Motor neuron (in vitro differentiated cells): ENCODE measurements at regions not wholly inside any gene's neighbourhood (a gene's known extent, or its start where the extent isn't known, plus 50 kb on each side); places are given as distances from the start of the nearest gene placed in this dataset.

Experiments
- ATAC-seq, 8 experiments: fragments of 200-7000 bp; cut with Tn5 transposase; replicated peaks in 6 of 8; 2 replicates each; pipeline ENCODE4 v1.8.0; 2021; ENCODE audit warnings: mild to moderate bottlenecking in 8 of 8, moderate library complexity in 8 of 8
- H3K27ac ChIP-seq, 2 donors: fragments of 250-450 bp; sonication (Bioruptor Pico); 2 replicates each; pipeline ENCODE4 v1.9.0; 2021; ENCODE audit warnings: antibody characterized with exemption in 2 of 2, mild to moderate bottlenecking in 2 of 2, moderate library complexity in 1 of 2
- H3K4me1 ChIP-seq, 2 donors: fragments of 250-450 bp; sonication (Bioruptor Pico); replicated peaks in 1 of 2; 2 replicates each; pipeline ENCODE4 v1.6.1; 2021; ENCODE audit warnings: antibody characterized with exemption in 2 of 2, mild to moderate bottlenecking in 2 of 2, moderate library complexity in 1 of 2
- H3K4me3 ChIP-seq, 5 donors: fragments of 250-450 bp; sonication (Bioruptor Pico); 2 replicates each; pipeline ENCODE4 v1.9.0; 2021; ENCODE audit warnings: antibody characterized with exemption in 5 of 5, mild to moderate bottlenecking in 5 of 5, moderate library complexity in 4 of 5
- WGBS, 10 experiments: fragments of 450-650 bp; shearing (Covaris generic); methylation state at CpG; one replicate each; pipeline ENCODE4 v1.0.0; 2022; 5-methylcytosine and 5-hydroxymethylcytosine counted together
- in situ Hi-C, 9 experiments: fragments of 400-800 bp; cut with MboI; loops; one replicate each; pipeline ENCODE4 v1.15.0; 2021; ENCODE audit warnings: low sequenced_read_pairs in 9 of 9, low pct_unique_long_range_greater_than_20kb in 2 of 9; ENCODE audit not compliant: unreplicated experiment in 9 of 9

DNA sequence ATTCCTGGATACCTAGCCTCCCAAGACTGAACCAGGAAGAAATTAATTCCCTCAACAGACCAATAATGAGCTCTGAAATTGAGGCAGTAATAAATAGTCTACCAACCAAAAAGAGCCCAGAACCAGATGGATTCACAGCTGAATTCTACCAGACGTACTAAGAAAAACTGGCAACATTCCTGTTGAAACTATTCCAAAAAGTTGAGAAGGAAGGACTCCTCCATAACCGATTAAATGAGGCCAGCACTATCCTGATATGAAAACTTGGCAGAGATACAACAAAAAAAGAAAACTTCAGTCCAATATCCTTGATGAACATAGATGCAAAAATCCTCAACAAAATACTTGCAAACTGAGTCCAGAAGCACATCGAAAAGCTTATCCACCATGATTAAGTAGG lies 392.5 kb upstream of the GRAMD2B start:
- in situ Hi-C loops = no loop called here
- 40 to 93% (median 82%) methylated on average over 1 to 3 of the region's 3 CpGs; no CpG with 5 or more reads in 2 of the 10 experiments for WGBS, 10 experiments
- no peak for ATAC-seq
- no peak overlapping the region for H3K4me3 ChIP-seq
- H3K27ac ChIP-seq = no peak overlapping the region
- H3K4me1 ChIP-seq = no peaks in the 10 kb centered on the region

GRCh38 chr5:126031989-126032716 lies 391.1 kb upstream of the GRAMD2B start:
- ATAC-seq = peak in 2 of 8 experiments; percentile 20 to 67
- Histone ChIP-seq H3K27ac (no peak overlapping the region), H3K4me3 (no peak overlapping the region), H3K4me1 (no peaks in the 10 kb centered on the region)
- in situ Hi-C loops = no loop called here
- 17 to 92% (median 80%) methylated on average over 1 to 7 of the region's 7 CpGs; no CpG with 5 or more reads in 1 of the 10 experiments for WGBS, 10 experiments

DNA sequence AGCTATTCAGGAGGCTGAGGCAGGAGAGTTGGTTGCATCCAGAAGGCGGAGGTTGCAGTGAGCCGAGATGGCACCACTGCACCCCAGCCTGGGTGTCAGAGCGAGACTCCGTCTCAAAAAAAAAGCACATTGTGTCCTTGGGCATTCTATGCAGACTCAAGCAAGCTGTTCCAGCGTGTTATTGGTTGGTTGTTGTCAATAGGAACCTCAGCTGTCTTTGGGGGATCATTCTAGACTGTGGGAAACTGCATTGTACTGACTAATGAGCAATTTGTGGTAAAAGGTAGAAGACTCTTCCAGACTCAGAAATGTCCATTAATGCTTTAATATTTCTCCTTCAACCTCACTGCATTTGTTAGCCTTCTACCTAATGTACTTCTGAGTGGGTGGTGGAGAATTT lies 379.5 kb upstream of the GRAMD2B start:
- Histone ChIP-seq H3K4me1 (peaks cover 25 to 48% of the 10 kb centered on the region in 2 donors), H3K27ac (peak overlapping the region; percentile 60 to 75), H3K4me3 (no peak overlapping the region)
- WGBS, 10 experiments = 47 to 94% (median 88%) methylated on average over 1 to 3 of the region's 5 CpGs; no CpG with 5 or more reads in 6 of the 10 experiments
- in situ Hi-C loops = no loop called here
- peak in 5 of 8 experiments; percentile 56 to 66 (median 57) for ATAC-seq

GRCh38 chr5:126044111-126044668 lies 379.0 kb upstream of the GRAMD2B start:
- peak in 7 of 8 experiments; percentile 52 to 97 (median 96) for ATAC-seq
- H3K4me3 ChIP-seq = no peak overlapping the region
- H3K4me1 ChIP-seq = peaks cover 25 to 50% of the 10 kb centered on the region in 2 donors
- in situ Hi-C loops = no loop called here
- 18 to 74% (median 30%) methylated on average over 1 to 6 of the region's 7 CpGs; no CpG with 5 or more reads in 1 of the 10 experiments for WGBS, 10 experiments
- H3K27ac ChIP-seq = peak overlapping the region in 1 of 2 donors; percentile 75

- in situ Hi-C loops = no loop called here
- no peak overlapping the region for H3K27ac ChIP-seq
- ATAC-seq = no peak
- H3K4me3 ChIP-seq = no peak overlapping the region
- H3K4me1 ChIP-seq = peaks cover 25 to 50% of the 10 kb centered on the region in 2 donors
- WGBS, 10 experiments = 28 to 100% (median 94%) methylated on average over 1 to 3 of the region's 3 CpGs; no CpG with 5 or more reads in 3 of the 10 experiments
Measured at GRCh38 chr5:126044931-126045565, 378.2 kb upstream of the GRAMD2B start.

GRCh38 chr5:126046318-126046717 lies 376.9 kb upstream of the GRAMD2B start:
- Histone ChIP-seq H3K27ac (no peak overlapping the region), H3K4me1 (peaks cover 25 to 50% of the 10 kb centered on the region in 2 donors), H3K4me3 (no peak overlapping the region)
- 31 to 93% (median 72%) methylated on average over 1 to 6 of the region's 6 CpGs for WGBS, 10 experiments
- ATAC-seq = no peak
- in situ Hi-C loops = no loop called here

DNA sequence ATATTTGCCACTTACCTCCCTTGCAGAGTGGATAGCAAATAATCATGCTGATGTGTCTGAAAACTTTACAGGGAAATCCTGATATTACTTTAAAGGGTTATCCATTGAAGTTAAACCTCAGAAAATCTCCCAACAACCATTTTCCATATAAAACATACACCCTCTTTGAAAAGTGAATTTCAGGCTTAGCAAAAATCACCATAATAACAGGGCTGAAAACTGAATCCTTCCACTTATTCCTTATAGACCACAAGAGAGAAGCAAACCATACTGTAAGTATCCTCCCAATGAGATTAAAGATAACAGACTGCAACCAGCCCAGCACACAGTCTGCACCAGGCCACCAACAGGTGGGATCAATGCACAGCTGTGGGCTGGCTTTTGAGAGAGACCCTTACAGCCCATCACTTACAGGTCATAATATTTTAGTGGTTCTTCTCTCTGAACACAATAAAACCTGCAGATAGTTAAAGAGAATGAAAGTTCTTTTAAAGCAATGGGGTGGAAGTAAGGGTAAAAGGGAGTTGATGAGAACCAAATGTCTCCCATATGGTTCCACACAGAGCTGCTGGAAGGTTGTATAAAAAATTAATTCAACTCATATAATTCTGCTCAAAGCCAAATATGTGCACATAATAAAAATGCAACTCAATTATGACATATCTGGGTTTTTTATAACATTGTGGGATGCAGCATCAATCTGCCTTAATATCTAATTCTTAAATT lies 376.2 kb upstream of the GRAMD2B start:
- in situ Hi-C loops = no loop called here
- H3K4me3 ChIP-seq = no peak overlapping the region
- ATAC-seq = no peak
- peaks cover 25 to 50% of the 10 kb centered on the region in 2 donors for H3K4me1 ChIP-seq
- no peak overlapping the region for H3K27ac ChIP-seq

GRCh38 chr5:126052120-126052519 lies 371.1 kb upstream of the GRAMD2B start:
- in situ Hi-C loops = no loop called here
- Histone ChIP-seq H3K27ac (no peak overlapping the region), H3K4me3 (no peak overlapping the region), H3K4me1 (peaks cover 43 to 57% of the 10 kb centered on the region in 2 donors)
- ATAC-seq = peak in 1 of 8 experiments; percentile 22
- 80 to 100% (median 100%) methylated on average over 1 of the region's 1 CpG; no CpG with 5 or more reads in 3 of the 10 experiments for WGBS, 10 experiments

DNA sequence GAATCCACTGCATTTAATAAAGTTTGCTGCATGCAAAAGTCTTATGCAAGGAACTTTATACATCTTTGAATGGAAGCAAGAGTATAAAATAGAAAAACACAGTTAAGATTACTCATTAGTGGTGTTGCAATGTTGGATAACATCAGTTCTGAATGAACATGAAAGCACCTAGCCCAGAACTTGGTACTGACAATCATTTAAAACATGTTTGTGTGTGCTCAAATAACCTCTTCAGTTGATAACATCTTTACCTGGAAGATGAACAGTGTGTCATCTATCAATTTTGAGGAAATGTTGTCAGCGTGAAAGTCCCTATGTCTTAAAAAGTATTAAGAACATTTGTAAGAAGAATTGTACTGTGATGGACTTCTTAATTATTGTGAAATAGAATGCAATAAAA lies 370.4 kb upstream of the GRAMD2B start:
- in situ Hi-C loops = no loop called here
- 85 to 100% (median 100%) methylated on average over 1 of the region's 1 CpG; no CpG with 5 or more reads in 3 of the 10 experiments for WGBS, 10 experiments
- Histone ChIP-seq H3K27ac (no peak overlapping the region), H3K4me1 (peaks cover 43 to 51% of the 10 kb centered on the region in 2 donors), H3K4me3 (no peak overlapping the region)
- ATAC-seq = no peak

DNA sequence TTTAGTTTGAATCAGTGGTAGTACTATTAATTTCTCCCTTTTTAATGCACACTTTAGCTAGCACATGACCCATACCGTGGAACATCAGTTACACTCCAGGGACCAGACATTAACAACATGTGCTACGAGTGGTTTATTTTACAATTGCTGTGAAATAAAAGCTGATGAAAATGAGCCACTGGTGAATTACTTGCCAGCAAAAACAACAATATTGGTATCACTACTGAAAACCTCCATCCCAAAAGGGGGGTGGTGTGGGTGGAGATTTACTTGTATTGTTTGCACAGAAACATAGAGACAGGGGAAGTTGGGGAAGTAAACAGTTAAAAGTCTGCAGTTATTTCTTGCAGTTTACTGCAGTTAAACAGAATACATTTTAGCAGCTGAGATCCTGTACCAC lies 369.6 kb upstream of the GRAMD2B start:
- in situ Hi-C loops = no loop called here
- peaks cover 36 to 42% of the 10 kb centered on the region in 2 donors for H3K4me1 ChIP-seq
- peak overlapping the region in 1 of 2 donors; percentile 4 for H3K27ac ChIP-seq
- H3K4me3 ChIP-seq = no peak overlapping the region
- ATAC-seq = no peak
- 17 to 75% (median 50%) methylated on average over 1 to 2 of the region's 2 CpGs; no CpG with 5 or more reads in 1 of the 10 experiments for WGBS, 10 experiments

DNA sequence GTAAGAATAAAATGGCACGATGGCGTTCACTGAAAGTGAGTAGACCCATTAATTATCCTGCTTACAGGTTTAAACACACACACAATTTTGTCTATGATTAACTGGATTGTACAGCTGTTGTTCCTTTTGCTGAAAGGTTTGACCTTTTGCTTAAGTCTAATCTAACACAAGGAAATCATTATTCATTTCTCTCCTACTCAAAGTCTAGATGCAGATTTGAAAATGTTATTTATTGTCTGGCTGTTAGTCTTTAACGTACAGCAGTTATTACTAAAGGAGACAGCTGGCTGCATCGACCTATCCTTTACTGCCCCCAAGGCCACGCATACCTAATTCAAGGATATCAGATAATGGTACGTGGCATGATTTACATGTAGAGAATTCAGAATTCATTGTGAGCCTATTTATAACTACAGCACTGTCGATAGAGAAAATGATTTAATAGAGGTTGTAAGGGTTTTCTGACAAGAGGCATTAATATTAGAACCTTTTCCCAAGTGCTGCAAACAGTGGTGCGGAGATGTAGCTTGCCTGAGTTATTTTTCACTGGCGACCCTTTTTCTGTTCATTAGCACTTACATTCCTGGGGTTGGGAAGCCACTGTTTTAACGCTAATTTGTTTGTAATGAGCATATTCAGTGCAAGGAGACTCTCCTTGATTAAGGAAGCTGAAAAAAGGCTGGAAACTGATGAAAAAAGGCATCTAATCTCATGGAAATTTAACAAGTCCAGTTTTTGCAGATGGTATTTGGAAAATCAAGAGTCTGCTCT lies 368.4 kb upstream of the GRAMD2B start:
- in situ Hi-C loops = no loop called here
- ATAC-seq = peak; percentile 67 to 94 (median 88)
- WGBS, 10 experiments = 2 to 39% (median 16%) methylated on average over 2 to 9 of the region's 10 CpGs
- peak overlapping the region; percentile 14 to 24 for H3K27ac ChIP-seq
- peaks cover 36 to 39% of the 10 kb centered on the region in 2 donors for H3K4me1 ChIP-seq
- no peak overlapping the region for H3K4me3 ChIP-seq

DNA sequence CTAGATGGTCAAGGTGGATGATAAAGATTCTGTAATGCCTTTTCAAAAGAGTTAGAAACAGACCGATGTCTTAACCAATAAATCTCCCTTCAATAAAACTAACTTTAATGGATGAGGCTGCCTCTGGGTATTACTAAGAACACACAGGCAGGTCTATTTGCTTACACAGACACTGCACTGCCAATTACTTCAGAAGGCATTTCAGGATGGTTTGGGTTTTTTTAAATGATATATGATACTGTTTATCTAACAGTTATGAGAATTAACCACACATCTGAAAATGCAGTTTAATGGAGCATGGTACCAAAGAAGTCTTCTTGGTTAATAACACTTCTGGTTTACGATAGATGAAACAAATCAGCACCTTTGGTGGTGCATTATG lies 367.9 kb upstream of the GRAMD2B start:
- peak overlapping the region; percentile 14 to 24 for H3K27ac ChIP-seq
- in situ Hi-C loops = no loop called here
- H3K4me1 ChIP-seq = peaks cover 36 to 39% of the 10 kb centered on the region in 2 donors
- H3K4me3 ChIP-seq = no peak overlapping the region
- ATAC-seq = peak in 6 of 8 experiments; percentile 11 to 41 (median 14)
- 0 to 83% (median 45%) methylated on average over 1 to 2 of the region's 2 CpGs; no CpG with 5 or more reads in 2 of the 10 experiments for WGBS, 10 experiments
